HCT116 (cell line): ENCODE measurements at regions not wholly inside any gene's neighbourhood (a gene's known extent, or its start where the extent isn't known, plus 50 kb on each side); places are given as distances from the start of the nearest gene placed in this dataset.

Source experiments
- ATAC-seq: fragments of 200-7000 bp; cut with Tn5 transposase; 2 replicates; pipeline ENCODE4 v1.9.1; 2020; ENCODE audit warnings: mild to moderate bottlenecking, moderate library complexity
- BruUV-seq: library from RNA; stranded (reverse); fragments of 400-500 nt; replicated peaks from 2 replicates; lab custom pipeline; 2021; lab: Mats Ljungman, UMichigan
- CTCF ChIA-PET: fragments of 300-600 bp; sonication (Branson Sonifier 250); formaldehyde crosslinking; loops from one replicate; lab custom pipeline; 2021; ENCODE audit warnings: antibody characterized with exemption; lab: Charles Lee
- POLR2A ChIA-PET: fragments of 300-600, 350-600 bp; sonication (Branson Sonifier 250); formaldehyde crosslinking; loops from one replicate; lab custom pipeline; 2021; ENCODE audit warnings: antibody characterized with exemption; lab: Charles Lee
- RAD21 ChIA-PET, 2 experiments: fragments of 300-600 bp; sonication (Branson Sonifier 250); formaldehyde crosslinking; loops; one replicate each; lab custom pipeline; 2023; ENCODE audit warnings: low total read pairs in 2 of 2; ENCODE audit not compliant: uncharacterized antibody in 2 of 2, unreplicated experiment in 2 of 2, low non-redundant PET in 1 of 2; lab: Charles Lee
- DNase-seq: peaks from one replicate; pipeline ENCODE4 v3.0.0-alpha.2; 2010; ENCODE audit warnings: low read depth, low spot score
- H2AFZ ChIP-seq: fragments of 200-600 bp; shearing (Covaris generic), sonication (generic); 2 replicates; pipeline ENCODE4 v1.6.1; 2017; ENCODE audit warnings: low read depth, mixed run types, mixed read lengths, antibody characterized with exemption, low read length; ENCODE audit not compliant: poor library complexity, severe bottlenecking
- H3K27ac ChIP-seq: 2 replicates; pipeline ENCODE4 v1.5.1; 2012; ENCODE audit warnings: low read depth, low read length
- H3K27me3 ChIP-seq: fragments of 200-600 bp; sonication (generic); 2 replicates; pipeline ENCODE4 v1.6.1; 2016; ENCODE audit warnings: mixed run types, low read length, mixed read lengths; ENCODE audit not compliant: insufficient read depth
- H3K36me3 ChIP-seq, 2 experiments: fragments of 200-500 bp in 1 of 2; fragments of 200-600 bp in 1 of 2; sonication (Bioruptor generic) in 1 of 2; sonication (generic) in 1 of 2; 2 replicates each; pipeline versions ENCODE4 v1.5.1 to v1.6.1; 2014 to 2016; ENCODE audit warnings: low read length in 2 of 2, inconsistent platforms in 1 of 2, mixed read lengths in 1 of 2, mixed run types in 1 of 2; ENCODE audit not compliant: insufficient read depth in 2 of 2, control insufficient read depth in 1 of 2
- H3K4me1 ChIP-seq, 2 experiments: fragments of 200-600 bp in 1 of 2; sonication (generic) in 1 of 2; 2 replicates each; pipeline versions ENCODE4 v1.5.1 to v1.6.1; 2012 to 2017; ENCODE audit warnings: low read length in 2 of 2, inconsistent platforms in 1 of 2, mild to moderate bottlenecking in 1 of 2, mixed read lengths in 1 of 2, mixed run types in 1 of 2, moderate library complexity in 1 of 2; ENCODE audit not compliant: insufficient read depth in 2 of 2, control insufficient read depth in 1 of 2
- H3K4me2 ChIP-seq: fragments of 200-600 bp; sonication (generic); 2 replicates; pipeline ENCODE4 v1.6.1; 2017; ENCODE audit warnings: mixed run types, low read length, mixed read lengths
- H3K4me3 ChIP-seq, 2 experiments: fragments of 200-600 bp in 1 of 2; sonication (generic) in 1 of 2; replicated peaks in 1 of 2; 2 replicates each; pipeline ENCODE4 v1.5.1; 2011 to 2016; ENCODE audit warnings: low read length in 2 of 2, control low read depth in 1 of 2, low read depth in 1 of 2, mild to moderate bottlenecking in 1 of 2, mixed read lengths in 1 of 2, mixed run types in 1 of 2
- H3K79me2 ChIP-seq: fragments of 200-600 bp; sonication (generic); 2 replicates; pipeline ENCODE4 v1.6.1; 2017; ENCODE audit warnings: mild to moderate bottlenecking, mixed run types, low read length, moderate library complexity, mixed read lengths; ENCODE audit not compliant: insufficient read depth
- H3K9ac ChIP-seq: fragments of 200-600 bp; sonication (generic); 2 replicates; pipeline ENCODE4 v1.6.1; 2016; ENCODE audit warnings: low read length, mixed read lengths
- H3K9me2 ChIP-seq: fragments of 200-600 bp; sonication (generic), shearing (Covaris generic); 2 replicates; pipeline ENCODE4 v1.6.1; 2017; ENCODE audit warnings: mixed run types, mild to moderate bottlenecking, moderate library complexity; ENCODE audit not compliant: insufficient read depth
- H3K9me3 ChIP-seq, 2 experiments: fragments of 200-500 bp in 1 of 2; fragments of 200-600 bp in 1 of 2; sonication (Bioruptor generic) in 1 of 2; sonication (generic) in 1 of 2; 2 replicates each; pipeline ENCODE4 v1.6.1; 2014 to 2017; ENCODE audit warnings: low read length in 2 of 2, mixed read lengths in 2 of 2, inconsistent platforms in 1 of 2, low read depth in 1 of 2, mild to moderate bottlenecking in 1 of 2, mixed run types in 1 of 2, moderate library complexity in 1 of 2; ENCODE audit not compliant: control insufficient read depth in 1 of 2, insufficient read depth in 1 of 2
- H4K20me1 ChIP-seq: fragments of 200-600 bp; sonication (generic), shearing (Covaris generic); 2 replicates; pipeline ENCODE4 v1.6.1; 2017; ENCODE audit warnings: mixed run types, mild to moderate bottlenecking, moderate library complexity; ENCODE audit not compliant: insufficient read depth
- CBX3 ChIP-seq: IDR thresholded peaks from 2 replicates; pipeline ENCODE4 v1.6.1; 2012; ENCODE audit warnings: low read depth
- EGR1 ChIP-seq: IDR thresholded peaks from 2 replicates; pipeline ENCODE4 v1.6.1; 2012; ENCODE audit warnings: low read depth
- EZH2phosphoT487 ChIP-seq: fragments of 200-600 bp; IDR thresholded peaks from 2 replicates; pipeline ENCODE4 v1.6.1; 2018; ENCODE audit warnings: antibody characterized with exemption, borderline replicate concordance
- FOSL1 ChIP-seq: IDR thresholded peaks from 2 replicates; pipeline ENCODE4 v1.6.1; 2012; ENCODE audit warnings: low read depth
- POLR2A ChIP-seq: IDR thresholded peaks from 2 replicates; pipeline ENCODE4 v1.7.0; 2011; ENCODE audit warnings: borderline replicate concordance; ENCODE audit not compliant: insufficient read depth, insufficient read length; ENCODE audit errors: extremely low read depth
- POLR2AphosphoS5 ChIP-seq: IDR thresholded peaks from 2 replicates; pipeline ENCODE4 v1.6.1; 2011; ENCODE audit warnings: mild to moderate bottlenecking, low read depth, low read length, moderate library complexity
- RAD21 ChIP-seq: IDR thresholded peaks from 2 replicates; pipeline ENCODE4 v1.6.1; 2012; ENCODE audit warnings: low read depth, mild to moderate bottlenecking
- SIN3A ChIP-seq: IDR thresholded peaks from 2 replicates; pipeline ENCODE4 v1.6.1; 2012; ENCODE audit warnings: low read depth
- SP1 ChIP-seq: IDR thresholded peaks from 2 replicates; pipeline ENCODE4 v1.6.1; 2012; ENCODE audit warnings: low read depth
- SRF ChIP-seq: IDR thresholded peaks from 2 replicates; pipeline ENCODE4 v1.6.1; 2012; ENCODE audit warnings: low read depth
- YY1 ChIP-seq: IDR thresholded peaks from 2 replicates; pipeline ENCODE4 v1.6.1; 2011; ENCODE audit warnings: low read length, low read depth, moderate library complexity, mild to moderate bottlenecking; ENCODE audit not compliant: insufficient replicate concordance; ENCODE audit errors: extremely low read depth
- ZNF274 ChIP-seq: fragments of 200-500 bp; sonication (Bioruptor generic); IDR thresholded peaks from 2 replicates; pipeline ENCODE4 v1.6.1; 2014; ENCODE audit warnings: mild to moderate bottlenecking, low read depth, low read length, inconsistent platforms
- intact Hi-C: fragments of 100-400 bp; cut with micrococcal nuclease; formaldehyde crosslinking; loops from 2 replicates; pipeline ENCODE4 v1.10.0; 2022
- TF ChIP-seq, protein P1 (sequence below), 3 experiments: fragments of 200-600 bp in 1 of 3; sonication (generic) in 1 of 3; IDR thresholded peaks in 2 of 3; conservative IDR thresholded peaks in 1 of 3; 2 replicates each; pipeline ENCODE4 v1.5.1; 2012 to 2017; ENCODE audit warnings: low read depth in 2 of 3, low read length in 2 of 3, antibody characterized with exemption in 1 of 3, borderline replicate concordance in 1 of 3, control low read depth in 1 of 3, mild to moderate bottlenecking in 1 of 3, mixed read lengths in 1 of 3, mixed run types in 1 of 3, moderate library complexity in 1 of 3; ENCODE audit not compliant: insufficient read depth in 1 of 3
- TF ChIP-seq, protein P2 (sequence below): IDR thresholded peaks from 2 replicates; pipeline ENCODE4 v1.6.1; 2012; ENCODE audit warnings: low read depth
- TF ChIP-seq, protein P3 (sequence below): IDR thresholded peaks from 2 replicates; pipeline ENCODE4 v1.6.1; 2012
- TF ChIP-seq, protein P4 (sequence below): IDR thresholded peaks from 2 replicates; pipeline ENCODE4 v1.6.1; 2011; ENCODE audit warnings: mild to moderate bottlenecking, low read length, moderate library complexity; ENCODE audit not compliant: insufficient replicate concordance; ENCODE audit errors: extremely low read depth
- TF ChIP-seq, protein P5 (sequence below): IDR thresholded peaks from 2 replicates; pipeline ENCODE4 v1.6.1; 2012

DNA sequence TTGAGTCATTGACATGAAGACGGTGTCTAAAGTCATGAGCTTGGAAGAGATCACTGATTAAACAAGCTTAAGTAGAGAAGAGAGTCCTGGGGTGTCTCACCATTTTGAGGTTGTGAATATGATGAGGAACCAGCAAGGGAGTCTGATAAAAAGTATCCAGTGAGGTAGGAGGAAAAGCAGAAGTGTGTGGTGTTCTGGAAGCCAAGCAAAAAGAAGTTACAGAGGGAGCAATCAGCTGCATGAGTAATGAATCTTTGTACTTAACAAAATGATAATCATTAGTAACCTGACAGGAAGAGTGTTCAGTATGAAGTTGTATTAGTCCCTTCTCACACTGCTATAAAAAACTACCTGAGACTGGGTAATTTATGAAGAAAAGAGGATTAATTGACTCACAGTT lies 131.3 kb downstream of the C11orf87 start:
- no peaks in the 10 kb centered on the region for H3K9me3 ChIP-seq
- ATAC-seq, result no peak
- ChIA-PET POLR2A (no interaction called here), RAD21 (no interaction called here), CTCF (no interaction called here)
- H3K4me1 ChIP-seq, result no peaks in the 10 kb centered on the region
- H4K20me1 ChIP-seq, result no peaks in the 10 kb centered on the region
- no peak overlapping the region for H2AFZ ChIP-seq
- H3K4me2 ChIP-seq, result no peak overlapping the region
- no peak overlapping the region for H3K9ac ChIP-seq
- BruUV-seq, result no TSS peak
- no peaks in the 10 kb centered on the region for H3K27me3 ChIP-seq
- no peak for TF ChIP-seq POLR2AphosphoS5
- TF ChIP-seq, protein P1, sequence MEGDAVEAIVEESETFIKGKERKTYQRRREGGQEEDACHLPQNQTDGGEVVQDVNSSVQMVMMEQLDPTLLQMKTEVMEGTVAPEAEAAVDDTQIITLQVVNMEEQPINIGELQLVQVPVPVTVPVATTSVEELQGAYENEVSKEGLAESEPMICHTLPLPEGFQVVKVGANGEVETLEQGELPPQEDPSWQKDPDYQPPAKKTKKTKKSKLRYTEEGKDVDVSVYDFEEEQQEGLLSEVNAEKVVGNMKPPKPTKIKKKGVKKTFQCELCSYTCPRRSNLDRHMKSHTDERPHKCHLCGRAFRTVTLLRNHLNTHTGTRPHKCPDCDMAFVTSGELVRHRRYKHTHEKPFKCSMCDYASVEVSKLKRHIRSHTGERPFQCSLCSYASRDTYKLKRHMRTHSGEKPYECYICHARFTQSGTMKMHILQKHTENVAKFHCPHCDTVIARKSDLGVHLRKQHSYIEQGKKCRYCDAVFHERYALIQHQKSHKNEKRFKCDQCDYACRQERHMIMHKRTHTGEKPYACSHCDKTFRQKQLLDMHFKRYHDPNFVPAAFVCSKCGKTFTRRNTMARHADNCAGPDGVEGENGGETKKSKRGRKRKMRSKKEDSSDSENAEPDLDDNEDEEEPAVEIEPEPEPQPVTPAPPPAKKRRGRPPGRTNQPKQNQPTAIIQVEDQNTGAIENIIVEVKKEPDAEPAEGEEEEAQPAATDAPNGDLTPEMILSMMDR (IDR thresholded peaks at IDR 0.05 in 2 of 3, conservative IDR thresholded peaks at IDR 0.05 in 1 of 3; ENCODE audit: borderline replicate concordance in 1 of 3, insufficient read depth in 1 of 3, low read depth in 2 of 3, low read length in 2 of 3), result no peak
- TF ChIP-seq FOSL1, result no peak
- no peak for TF ChIP-seq ZNF274
- TF ChIP-seq EGR1, result no peak
- no peak for TF ChIP-seq SP1
- no peak for TF ChIP-seq EZH2phosphoT487
- no peak for TF ChIP-seq CBX3
- TF ChIP-seq, protein P2, sequence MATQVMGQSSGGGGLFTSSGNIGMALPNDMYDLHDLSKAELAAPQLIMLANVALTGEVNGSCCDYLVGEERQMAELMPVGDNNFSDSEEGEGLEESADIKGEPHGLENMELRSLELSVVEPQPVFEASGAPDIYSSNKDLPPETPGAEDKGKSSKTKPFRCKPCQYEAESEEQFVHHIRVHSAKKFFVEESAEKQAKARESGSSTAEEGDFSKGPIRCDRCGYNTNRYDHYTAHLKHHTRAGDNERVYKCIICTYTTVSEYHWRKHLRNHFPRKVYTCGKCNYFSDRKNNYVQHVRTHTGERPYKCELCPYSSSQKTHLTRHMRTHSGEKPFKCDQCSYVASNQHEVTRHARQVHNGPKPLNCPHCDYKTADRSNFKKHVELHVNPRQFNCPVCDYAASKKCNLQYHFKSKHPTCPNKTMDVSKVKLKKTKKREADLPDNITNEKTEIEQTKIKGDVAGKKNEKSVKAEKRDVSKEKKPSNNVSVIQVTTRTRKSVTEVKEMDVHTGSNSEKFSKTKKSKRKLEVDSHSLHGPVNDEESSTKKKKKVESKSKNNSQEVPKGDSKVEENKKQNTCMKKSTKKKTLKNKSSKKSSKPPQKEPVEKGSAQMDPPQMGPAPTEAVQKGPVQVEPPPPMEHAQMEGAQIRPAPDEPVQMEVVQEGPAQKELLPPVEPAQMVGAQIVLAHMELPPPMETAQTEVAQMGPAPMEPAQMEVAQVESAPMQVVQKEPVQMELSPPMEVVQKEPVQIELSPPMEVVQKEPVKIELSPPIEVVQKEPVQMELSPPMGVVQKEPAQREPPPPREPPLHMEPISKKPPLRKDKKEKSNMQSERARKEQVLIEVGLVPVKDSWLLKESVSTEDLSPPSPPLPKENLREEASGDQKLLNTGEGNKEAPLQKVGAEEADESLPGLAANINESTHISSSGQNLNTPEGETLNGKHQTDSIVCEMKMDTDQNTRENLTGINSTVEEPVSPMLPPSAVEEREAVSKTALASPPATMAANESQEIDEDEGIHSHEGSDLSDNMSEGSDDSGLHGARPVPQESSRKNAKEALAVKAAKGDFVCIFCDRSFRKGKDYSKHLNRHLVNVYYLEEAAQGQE, result no peak
- TF ChIP-seq POLR2A, result no peak
- TF ChIP-seq, protein P3, sequence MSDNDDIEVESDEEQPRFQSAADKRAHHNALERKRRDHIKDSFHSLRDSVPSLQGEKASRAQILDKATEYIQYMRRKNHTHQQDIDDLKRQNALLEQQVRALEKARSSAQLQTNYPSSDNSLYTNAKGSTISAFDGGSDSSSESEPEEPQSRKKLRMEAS, result no peak
- TF ChIP-seq YY1, result no peak
- TF ChIP-seq SRF, result no peak
- TF ChIP-seq, protein P4, sequence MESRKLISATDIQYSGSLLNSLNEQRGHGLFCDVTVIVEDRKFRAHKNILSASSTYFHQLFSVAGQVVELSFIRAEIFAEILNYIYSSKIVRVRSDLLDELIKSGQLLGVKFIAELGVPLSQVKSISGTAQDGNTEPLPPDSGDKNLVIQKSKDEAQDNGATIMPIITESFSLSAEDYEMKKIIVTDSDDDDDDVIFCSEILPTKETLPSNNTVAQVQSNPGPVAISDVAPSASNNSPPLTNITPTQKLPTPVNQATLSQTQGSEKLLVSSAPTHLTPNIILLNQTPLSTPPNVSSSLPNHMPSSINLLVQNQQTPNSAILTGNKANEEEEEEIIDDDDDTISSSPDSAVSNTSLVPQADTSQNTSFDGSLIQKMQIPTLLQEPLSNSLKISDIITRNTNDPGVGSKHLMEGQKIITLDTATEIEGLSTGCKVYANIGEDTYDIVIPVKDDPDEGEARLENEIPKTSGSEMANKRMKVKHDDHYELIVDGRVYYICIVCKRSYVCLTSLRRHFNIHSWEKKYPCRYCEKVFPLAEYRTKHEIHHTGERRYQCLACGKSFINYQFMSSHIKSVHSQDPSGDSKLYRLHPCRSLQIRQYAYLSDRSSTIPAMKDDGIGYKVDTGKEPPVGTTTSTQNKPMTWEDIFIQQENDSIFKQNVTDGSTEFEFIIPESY, result no peak
- TF ChIP-seq, protein P5, sequence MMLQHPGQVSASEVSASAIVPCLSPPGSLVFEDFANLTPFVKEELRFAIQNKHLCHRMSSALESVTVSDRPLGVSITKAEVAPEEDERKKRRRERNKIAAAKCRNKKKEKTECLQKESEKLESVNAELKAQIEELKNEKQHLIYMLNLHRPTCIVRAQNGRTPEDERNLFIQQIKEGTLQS, result no peak
- TF ChIP-seq SIN3A, result no peak
- no peak for TF ChIP-seq RAD21
- intact Hi-C loops, result no loop called here
- H3K27ac ChIP-seq, result no peak overlapping the region
- no peak overlapping the region for H3K4me3 ChIP-seq
- no peaks in the 10 kb centered on the region for H3K9me2 ChIP-seq
- DNase-seq, result no peak
- H3K36me3 ChIP-seq, result no peaks in the 10 kb centered on the region
- H3K79me2 ChIP-seq, result no peaks in the 10 kb centered on the region
